Progenitor cell of endocrine pancreas (in vitro differentiated cells): ENCODE measurements at regions not wholly inside any gene's neighbourhood (a gene's known extent, or its start where the extent isn't known, plus 50 kb on each side); places are given as distances from the start of the nearest gene placed in this dataset.

Source experiments
- DNase-seq: peaks from one replicate; pipeline ENCODE4 v3.0.0; 2021; ENCODE audit warnings: low spot score; ENCODE audit not compliant: unreplicated experiment
- H3K27ac Mint-ChIP-seq: 2 replicates; pipeline ENCODE4 v1.8.0; 2021; ENCODE audit warnings: mild to moderate bottlenecking, moderate library complexity, mixed read lengths
- H3K27me3 Mint-ChIP-seq: 2 replicates; pipeline ENCODE4 v1.8.0; 2021; ENCODE audit warnings: mixed read lengths
- H3K36me3 Mint-ChIP-seq: 2 replicates; pipeline ENCODE4 v1.8.0; 2022; ENCODE audit warnings: mixed read lengths; ENCODE audit not compliant: insufficient read depth
- H3K4me1 Mint-ChIP-seq: 2 replicates; pipeline ENCODE4 v1.8.0; 2021; ENCODE audit warnings: low read depth, mixed read lengths
- H3K4me3 Mint-ChIP-seq: 2 replicates; pipeline ENCODE4 v1.8.0; 2021; ENCODE audit warnings: low read depth, mild to moderate bottlenecking, moderate library complexity, mixed read lengths
- H3K9me3 Mint-ChIP-seq: 2 replicates; pipeline ENCODE4 v1.8.0; 2021; ENCODE audit warnings: low read depth, mixed read lengths
- CTCF ChIP-seq: fragments of 200-600 bp; sonication (generic); IDR thresholded peaks from one replicate; pipeline ENCODE4 v1.5.0; 2021; ENCODE audit warnings: antibody characterized with exemption, mild to moderate bottlenecking; ENCODE audit not compliant: unreplicated experiment

GRCh38 chr21:35337573-35337972 lies 288.5 kb upstream of the RUNX1 start:
- Mint-ChIP-seq H3K4me1 (peaks cover 6% of the 10 kb centered on the region), H3K4me3 (no peak overlapping the region), H3K27me3 (no peaks in the 10 kb centered on the region), H3K9me3 (no peaks in the 10 kb centered on the region), H3K36me3 (no peaks in the 10 kb centered on the region), H3K27ac (no peak overlapping the region)
- no peak for DNase-seq
- no peak for TF ChIP-seq CTCF

- Mint-ChIP-seq H3K9me3 (no peaks in the 10 kb centered on the region), H3K4me1 (peaks cover 4% of the 10 kb centered on the region), H3K27me3 (no peaks in the 10 kb centered on the region), H3K4me3 (no peak overlapping the region), H3K36me3 (no peaks in the 10 kb centered on the region), H3K27ac (no peak overlapping the region)
- TF ChIP-seq CTCF = no peak
- DNase-seq = no peak
These were observed 287.4 kb upstream of the RUNX1 start for GRCh38 chr21:35336534-35336933.

GRCh38 chr21:35335951-35336446 lies 286.9 kb upstream of the RUNX1 start:
- Mint-ChIP-seq H3K27me3 (no peaks in the 10 kb centered on the region), H3K4me1 (peaks cover 5% of the 10 kb centered on the region), H3K9me3 (no peaks in the 10 kb centered on the region), H3K36me3 (no peaks in the 10 kb centered on the region), H3K4me3 (no peak overlapping the region), H3K27ac (no peak overlapping the region)
- TF ChIP-seq CTCF = no peak
- DNase-seq = no peak

GRCh38 chr21:35333831-35334618 lies 284.9 kb upstream of the RUNX1 start:
- Mint-ChIP-seq H3K36me3 (no peaks in the 10 kb centered on the region), H3K4me3 (no peak overlapping the region), H3K27me3 (no peaks in the 10 kb centered on the region), H3K4me1 (peaks cover 13% of the 10 kb centered on the region), H3K9me3 (no peaks in the 10 kb centered on the region), H3K27ac (no peak overlapping the region)
- DNase-seq = no peak
- no peak for TF ChIP-seq CTCF

- no peak overlapping the region for H3K4me3 Mint-ChIP-seq
- H3K27ac Mint-ChIP-seq = no peak overlapping the region
- no peaks in the 10 kb centered on the region for H3K36me3 Mint-ChIP-seq
- no peak for TF ChIP-seq CTCF
- peaks cover 13% of the 10 kb centered on the region for H3K4me1 Mint-ChIP-seq
- H3K9me3 Mint-ChIP-seq = no peaks in the 10 kb centered on the region
- no peaks in the 10 kb centered on the region for H3K27me3 Mint-ChIP-seq
- no peak for DNase-seq
These were observed 283.8 kb upstream of the RUNX1 start for GRCh38 chr21:35332841-35333426.
